SU-DHL-6 (cell line): ENCODE measurements at regions not wholly inside any gene's neighbourhood (a gene's known extent, or its start where the extent isn't known, plus 50 kb on each side); places are given as distances from the start of the nearest gene placed in this dataset.

ENCODE experiments used
- EZH2phosphoT487 ChIP-seq: fragments of 200-600 bp; sonication (generic), shearing (Covaris generic); conservative IDR thresholded peaks from 2 replicates; pipeline ENCODE4 v1.6.1; 2018; ENCODE audit warnings: mild to moderate bottlenecking, antibody characterized with exemption, low read length, moderate library complexity, mixed read lengths
- TF ChIP-seq, protein P1 (sequence below): fragments of 200-600 bp; sonication (generic); IDR thresholded peaks from one replicate; pipeline ENCODE4 v1.5.1; 2017; ENCODE audit warnings: antibody characterized with exemption, mild to moderate bottlenecking, low read length, moderate library complexity; ENCODE audit not compliant: insufficient read depth, poor library complexity, severe bottlenecking

DNA sequence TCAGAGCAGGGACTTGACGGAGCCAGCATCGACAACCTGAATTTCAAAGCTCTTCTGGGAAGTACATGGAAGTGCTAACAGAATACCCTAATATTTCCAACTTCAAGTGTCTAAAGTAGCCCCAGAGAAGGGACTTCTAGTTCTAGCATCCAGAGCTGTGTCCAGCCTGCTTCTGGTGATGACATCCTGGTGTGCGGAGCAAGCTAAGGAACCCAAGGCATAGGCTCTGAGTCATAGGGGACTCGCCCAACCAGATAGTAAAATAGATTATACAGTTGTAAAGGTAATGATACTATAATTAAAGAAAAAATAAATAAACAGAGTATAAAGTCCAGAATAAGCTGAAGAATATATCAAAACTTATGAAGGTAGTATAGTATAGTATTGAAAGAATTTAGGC lies 108.1 kb upstream of the SERPINE2 start:
- no peak for TF ChIP-seq EZH2phosphoT487
- TF ChIP-seq, protein P1, sequence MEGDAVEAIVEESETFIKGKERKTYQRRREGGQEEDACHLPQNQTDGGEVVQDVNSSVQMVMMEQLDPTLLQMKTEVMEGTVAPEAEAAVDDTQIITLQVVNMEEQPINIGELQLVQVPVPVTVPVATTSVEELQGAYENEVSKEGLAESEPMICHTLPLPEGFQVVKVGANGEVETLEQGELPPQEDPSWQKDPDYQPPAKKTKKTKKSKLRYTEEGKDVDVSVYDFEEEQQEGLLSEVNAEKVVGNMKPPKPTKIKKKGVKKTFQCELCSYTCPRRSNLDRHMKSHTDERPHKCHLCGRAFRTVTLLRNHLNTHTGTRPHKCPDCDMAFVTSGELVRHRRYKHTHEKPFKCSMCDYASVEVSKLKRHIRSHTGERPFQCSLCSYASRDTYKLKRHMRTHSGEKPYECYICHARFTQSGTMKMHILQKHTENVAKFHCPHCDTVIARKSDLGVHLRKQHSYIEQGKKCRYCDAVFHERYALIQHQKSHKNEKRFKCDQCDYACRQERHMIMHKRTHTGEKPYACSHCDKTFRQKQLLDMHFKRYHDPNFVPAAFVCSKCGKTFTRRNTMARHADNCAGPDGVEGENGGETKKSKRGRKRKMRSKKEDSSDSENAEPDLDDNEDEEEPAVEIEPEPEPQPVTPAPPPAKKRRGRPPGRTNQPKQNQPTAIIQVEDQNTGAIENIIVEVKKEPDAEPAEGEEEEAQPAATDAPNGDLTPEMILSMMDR, result no peak
